GM23248 (cell line): ENCODE measurements at regions not wholly inside any gene's neighbourhood (a gene's known extent, or its start where the extent isn't known, plus 50 kb on each side); places are given as distances from the start of the nearest gene placed in this dataset.
"Not testable (repeated sequence)": the region's sequence is repeated elsewhere in the genome, so short reads cannot be mapped to it uniquely, and the experiment has no call there.

Experiments
- DNase-seq: peaks from one replicate; pipeline ENCODE4 v3.0.0-alpha.2; 2015
- H2AFZ ChIP-seq: fragments of 200-600 bp; sonication (generic); 2 replicates; pipeline ENCODE4 v1.6.1; 2016; ENCODE audit warnings: antibody characterized with exemption
- H3F3A ChIP-seq: fragments of 200-600 bp; sonication (generic); 2 replicates; pipeline ENCODE4 v1.6.1; 2016; ENCODE audit warnings: mild to moderate bottlenecking, antibody characterized with exemption, mixed run types; ENCODE audit not compliant: insufficient read depth
- H3K27ac ChIP-seq: fragments of 200-600 bp; sonication (generic); 2 replicates; pipeline ENCODE4 v1.5.1; 2016; ENCODE audit warnings: mild to moderate bottlenecking
- H3K27me3 ChIP-seq: fragments of 200-600 bp; sonication (generic); replicated peaks from 2 replicates; pipeline ENCODE4 v1.6.1; 2016; ENCODE audit warnings: mild to moderate bottlenecking; ENCODE audit not compliant: insufficient read depth
- H3K36me3 ChIP-seq: fragments of 200-600 bp; sonication (generic); 2 replicates; pipeline ENCODE4 v1.6.1; 2016; ENCODE audit warnings: low read depth, mild to moderate bottlenecking
- H3K4me1 ChIP-seq: fragments of 200-600 bp; sonication (generic); 2 replicates; pipeline ENCODE4 v1.6.1; 2016; ENCODE audit warnings: mild to moderate bottlenecking; ENCODE audit not compliant: insufficient read depth
- H3K4me2 ChIP-seq: fragments of 200-600 bp; sonication (generic); one replicate; pipeline ENCODE4 v1.6.1; 2016; ENCODE audit warnings: mild to moderate bottlenecking; ENCODE audit not compliant: unreplicated experiment
- H3K4me3 ChIP-seq: fragments of 200-600 bp; sonication (generic); 2 replicates; pipeline ENCODE4 v1.5.1; 2016; ENCODE audit warnings: mild to moderate bottlenecking
- H3K79me2 ChIP-seq: fragments of 200-600 bp; sonication (generic); 2 replicates; pipeline ENCODE4 v1.6.1; 2016; ENCODE audit warnings: mild to moderate bottlenecking; ENCODE audit not compliant: insufficient read depth
- H3K9ac ChIP-seq: fragments of 200-600 bp; sonication (generic); 2 replicates; pipeline ENCODE4 v1.6.1; 2016; ENCODE audit warnings: mild to moderate bottlenecking
- H3K9me2 ChIP-seq: fragments of 200-600 bp; sonication (generic); 2 replicates; pipeline ENCODE4 v1.6.1; 2016; ENCODE audit warnings: mixed run types, mild to moderate bottlenecking, moderate library complexity; ENCODE audit not compliant: insufficient read depth
- H3K9me3 ChIP-seq: fragments of 200-600 bp; sonication (generic); one replicate; pipeline ENCODE4 v1.6.1; 2017; ENCODE audit warnings: low read depth
- H4K20me1 ChIP-seq: fragments of 200-600 bp; sonication (generic); 2 replicates; pipeline ENCODE4 v1.6.0; 2016; ENCODE audit not compliant: insufficient read depth
- EZH2 ChIP-seq: fragments of 200-600 bp; sonication (generic); IDR thresholded peaks from 2 replicates; pipeline ENCODE4 v1.6.1; 2018; ENCODE audit warnings: antibody characterized with exemption, mild to moderate bottlenecking; ENCODE audit not compliant: insufficient read depth, poor library complexity, severe bottlenecking
- EZH2phosphoT487 ChIP-seq: fragments of 200-600 bp; sonication (generic); IDR thresholded peaks from 2 replicates; pipeline ENCODE4 v1.6.1; 2018; ENCODE audit warnings: antibody characterized with exemption, moderate library complexity, mild to moderate bottlenecking, low read depth; ENCODE audit not compliant: insufficient read depth
- WGBS, 2 experiments: methylation state at CpG; one replicate each; pipeline ENCODE4 v1.1.6; 2015 to 2017; ENCODE audit warnings: low lambda C conversion rate in 2 of 2, low coverage in 1 of 2; ENCODE audit errors: missing lambda C conversion rate in 2 of 2; 5-methylcytosine and 5-hydroxymethylcytosine counted together
- in situ Hi-C: fragments of 300-500 bp; cut with MboI; formaldehyde crosslinking; loops from 2 replicates; pipeline ENCODE4 v1.15.0; 2020

DNA sequence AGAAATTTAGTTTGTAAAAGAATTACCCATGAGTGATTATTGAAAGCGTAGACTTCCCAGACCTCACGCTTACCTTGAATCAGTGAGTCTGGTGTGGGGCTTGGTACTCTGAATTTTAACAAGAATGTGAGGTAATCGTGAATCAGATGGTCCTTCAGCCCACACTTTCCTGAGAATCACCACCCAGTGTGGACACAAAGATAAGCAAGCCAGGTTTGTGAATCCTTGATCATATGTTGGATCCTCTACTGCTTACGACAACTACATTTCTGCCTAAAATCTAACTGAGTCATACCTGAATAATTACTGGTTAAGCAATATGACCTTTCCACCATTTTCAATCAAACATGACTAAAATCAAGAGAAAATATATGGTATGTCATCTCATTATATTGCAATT is 589.3 kb downstream of the TFAP2A start:
- H3K27ac ChIP-seq: no peak overlapping the region
- no peak overlapping the region for H2AFZ ChIP-seq
- in situ Hi-C loops: no loop called here
- TF ChIP-seq EZH2phosphoT487 (no peak), EZH2 (no peak)
- H3K9me2 ChIP-seq: no peaks in the 10 kb centered on the region
- H3K9me3 ChIP-seq: no peaks in the 10 kb centered on the region
- no peaks in the 10 kb centered on the region for H3K79me2 ChIP-seq
- peaks cover 6% of the 10 kb centered on the region for H3K4me1 ChIP-seq
- H3K9ac ChIP-seq: no peak overlapping the region
- DNase-seq: peak; percentile 44
- H3K27me3 ChIP-seq: no peaks in the 10 kb centered on the region
- H4K20me1 ChIP-seq: no peaks in the 10 kb centered on the region
- 39 to 49% methylated on average over 4 of the region's 4 CpGs for WGBS, 2 experiments
- no peak overlapping the region for H3K4me2 ChIP-seq
- H3K36me3 ChIP-seq: no peaks in the 10 kb centered on the region
- H3F3A ChIP-seq: no peaks in the 10 kb centered on the region
- H3K4me3 ChIP-seq: no peak overlapping the region

DNA sequence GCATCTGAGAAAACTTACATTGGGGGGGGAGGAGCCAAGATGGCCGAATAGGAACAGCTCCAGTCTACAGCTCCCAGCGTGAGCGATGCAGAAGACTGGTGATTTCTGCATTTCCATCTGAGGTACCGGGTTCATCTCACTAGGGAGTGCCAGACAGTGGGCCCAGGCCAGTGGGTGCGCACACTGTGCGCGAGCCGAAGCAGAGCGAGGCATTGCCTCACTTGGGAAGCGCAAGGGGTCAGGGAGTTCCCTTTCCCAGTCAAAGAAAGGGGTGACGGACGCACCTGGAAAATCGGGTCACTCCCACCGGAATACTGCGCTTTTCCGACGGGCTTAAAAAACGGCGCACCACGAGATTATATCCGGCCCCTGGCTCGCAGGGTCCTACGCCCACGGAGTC is 604.1 kb downstream of the TFAP2A start:
- in situ Hi-C loops, H3K27ac ChIP-seq, DNase-seq, H3F3A ChIP-seq, H2AFZ ChIP-seq, H3K4me2 ChIP-seq, H3K9me2 ChIP-seq, H3K79me2 ChIP-seq, H3K9ac ChIP-seq, H3K4me3 ChIP-seq, H4K20me1 ChIP-seq, H3K27me3 ChIP-seq, H3K4me1 ChIP-seq, H3K36me3 ChIP-seq, H3K9me3 ChIP-seq: not testable (repeated sequence)
- WGBS, 2 experiments: 76 to 79% methylated on average over 19 to 24 of the region's 24 CpGs

GRCh38 chr6:9810286-9810685 is 604.6 kb downstream of the TFAP2A start:
- H3K9ac ChIP-seq: no peak overlapping the region
- no peaks in the 10 kb centered on the region for H3K79me2 ChIP-seq
- H3K27ac ChIP-seq: no peak overlapping the region
- H3K4me3 ChIP-seq: no peak overlapping the region
- H4K20me1 ChIP-seq: no peaks in the 10 kb centered on the region
- no peaks in the 10 kb centered on the region for H3K9me3 ChIP-seq
- H3K4me2 ChIP-seq: no peak overlapping the region
- no peaks in the 10 kb centered on the region for H3K27me3 ChIP-seq
- no peak for TF ChIP-seq EZH2phosphoT487
- TF ChIP-seq EZH2: no peak
- H3K4me1 ChIP-seq: no peaks in the 10 kb centered on the region
- H3K9me2 ChIP-seq: no peaks in the 10 kb centered on the region; the same call in 1 of the 2 replicates
- no peaks in the 10 kb centered on the region for H3K36me3 ChIP-seq
- in situ Hi-C loops: no loop called here
- H3F3A ChIP-seq: no peaks in the 10 kb centered on the region
- DNase-seq: no peak
- WGBS, 2 experiments: 48 to 54% methylated on average over 6 of the region's 6 CpGs
- H2AFZ ChIP-seq: no peak overlapping the region

GRCh38 chr6:9806195-9806594 is 608.7 kb downstream of the TFAP2A start:
- DNase-seq: no peak
- Histone ChIP-seq H4K20me1 (no peaks in the 10 kb centered on the region), H3K27ac (no peak overlapping the region), H2AFZ (no peak overlapping the region), H3K9me3 (no peaks in the 10 kb centered on the region), H3F3A (no peaks in the 10 kb centered on the region), H3K36me3 (no peaks in the 10 kb centered on the region), H3K4me1 (no peaks in the 10 kb centered on the region), H3K4me2 (no peak overlapping the region), H3K9me2 (no peaks in the 10 kb centered on the region; the same call in 1 of the 2 replicates), H3K79me2 (no peaks in the 10 kb centered on the region), H3K4me3 (no peak overlapping the region), H3K27me3 (no peaks in the 10 kb centered on the region), H3K9ac (no peak overlapping the region)
- TF ChIP-seq EZH2phosphoT487 (no peak), EZH2 (no peak)
- WGBS, 2 experiments: 39 to 49% methylated on average over 6 of the region's 6 CpGs
- in situ Hi-C loops: no loop called here

DNA sequence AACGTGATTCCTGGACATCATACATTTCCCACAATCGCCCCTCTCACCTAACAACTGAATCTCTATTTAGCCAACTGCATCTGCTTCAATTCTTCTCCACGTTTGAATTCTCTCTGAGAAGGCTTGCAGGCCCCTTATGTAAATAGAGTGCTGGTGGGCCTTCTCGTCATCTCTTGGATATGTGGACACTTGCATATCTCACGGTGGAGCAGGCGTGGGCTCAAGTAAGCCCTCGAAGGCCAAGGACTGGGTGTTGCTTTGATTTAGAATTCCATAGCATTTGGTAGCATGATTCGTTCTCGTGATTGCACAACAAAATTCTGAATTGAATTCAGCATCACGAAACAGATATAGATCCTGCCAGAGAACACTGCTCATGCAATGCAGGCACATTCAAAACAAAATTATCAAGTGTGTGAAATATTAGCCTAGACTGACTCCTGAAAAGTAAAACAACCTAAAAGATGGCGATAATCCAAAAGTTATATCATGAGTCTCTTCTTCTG is 613.6 kb downstream of the TFAP2A start:
- peak; percentile 50 for DNase-seq

More for the DNA sequence above, 613.6 kb downstream of the TFAP2A start:
- H4K20me1 ChIP-seq: no peaks in the 10 kb centered on the region
- H3K4me2 ChIP-seq: peak overlapping the region; percentile 10
- no peaks in the 10 kb centered on the region for H3K27me3 ChIP-seq
- H3K9me3 ChIP-seq: no peaks in the 10 kb centered on the region
- no peak overlapping the region for H3K9ac ChIP-seq
- H3K9me2 ChIP-seq: no peaks in the 10 kb centered on the region
- TF ChIP-seq EZH2 (no peak), EZH2phosphoT487 (no peak)
- no peaks in the 10 kb centered on the region for H3K79me2 ChIP-seq
- in situ Hi-C loops: no loop called here
- no peaks in the 10 kb centered on the region for H3K4me1 ChIP-seq
- no peak overlapping the region for H3K4me3 ChIP-seq
- 5 to 6% methylated on average over 11 of the region's 11 CpGs for WGBS, 2 experiments
- H2AFZ ChIP-seq: peak overlapping the region; percentile 39; the same call in 1 of the 2 replicates
- no peaks in the 10 kb centered on the region for H3F3A ChIP-seq
- H3K27ac ChIP-seq: peak overlapping the region; percentile 29
- no peaks in the 10 kb centered on the region for H3K36me3 ChIP-seq
